Astrocyte of the spinal cord (primary cell): ENCODE measurements at regions not wholly inside any gene's neighbourhood (a gene's known extent, or its start where the extent isn't known, plus 50 kb on each side); places are given as distances from the start of the nearest gene placed in this dataset.
"Not testable (repeated sequence)": the region's sequence is repeated elsewhere in the genome, so short reads cannot be mapped to it uniquely, and the experiment has no call there.

Experiments used
- DNase-seq: peaks from one replicate; pipeline ENCODE4 v3.0.0; 2011; ENCODE audit warnings: low read depth, low spot score
- H3K4me3 ChIP-seq: 2 replicates; pipeline ENCODE4 v1.5.1; 2011; ENCODE audit warnings: low read depth, mild to moderate bottlenecking, low read length, moderate library complexity
- in situ Hi-C: cut with HindIII; loops from 2 replicates; pipeline ENCODE4 v1.10.0; 2017; ENCODE audit warnings: low sequenced_read_pairs
- TF ChIP-seq, protein P1 (sequence below): IDR thresholded peaks from 2 replicates; pipeline ENCODE4 v1.5.1; 2012; ENCODE audit warnings: low read depth, mild to moderate bottlenecking, low read length, inconsistent platforms

- no peak for DNase-seq
- TF ChIP-seq, protein P1, sequence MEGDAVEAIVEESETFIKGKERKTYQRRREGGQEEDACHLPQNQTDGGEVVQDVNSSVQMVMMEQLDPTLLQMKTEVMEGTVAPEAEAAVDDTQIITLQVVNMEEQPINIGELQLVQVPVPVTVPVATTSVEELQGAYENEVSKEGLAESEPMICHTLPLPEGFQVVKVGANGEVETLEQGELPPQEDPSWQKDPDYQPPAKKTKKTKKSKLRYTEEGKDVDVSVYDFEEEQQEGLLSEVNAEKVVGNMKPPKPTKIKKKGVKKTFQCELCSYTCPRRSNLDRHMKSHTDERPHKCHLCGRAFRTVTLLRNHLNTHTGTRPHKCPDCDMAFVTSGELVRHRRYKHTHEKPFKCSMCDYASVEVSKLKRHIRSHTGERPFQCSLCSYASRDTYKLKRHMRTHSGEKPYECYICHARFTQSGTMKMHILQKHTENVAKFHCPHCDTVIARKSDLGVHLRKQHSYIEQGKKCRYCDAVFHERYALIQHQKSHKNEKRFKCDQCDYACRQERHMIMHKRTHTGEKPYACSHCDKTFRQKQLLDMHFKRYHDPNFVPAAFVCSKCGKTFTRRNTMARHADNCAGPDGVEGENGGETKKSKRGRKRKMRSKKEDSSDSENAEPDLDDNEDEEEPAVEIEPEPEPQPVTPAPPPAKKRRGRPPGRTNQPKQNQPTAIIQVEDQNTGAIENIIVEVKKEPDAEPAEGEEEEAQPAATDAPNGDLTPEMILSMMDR = no peak
- in situ Hi-C loops = no loop called here
- H3K4me3 ChIP-seq = no peak overlapping the region
Observed at GRCh38 chr16:75810342-75810741, 84.1 kb upstream of the CPHXL start.

- in situ Hi-C loops = no loop called here
- H3K4me3 ChIP-seq = no peak overlapping the region
- TF ChIP-seq, protein P1 = no peak
- DNase-seq = no peak
Observed at GRCh38 chr16:75811020-75811634, 84.8 kb upstream of the CPHXL start.

GRCh38 chr16:75818491-75818890, 92.2 kb upstream of the CPHXL start:
- H3K4me3 ChIP-seq = no peak overlapping the region
- no peak for DNase-seq
- TF ChIP-seq, protein P1 = no peak
- in situ Hi-C loops = no loop called here

DNA sequence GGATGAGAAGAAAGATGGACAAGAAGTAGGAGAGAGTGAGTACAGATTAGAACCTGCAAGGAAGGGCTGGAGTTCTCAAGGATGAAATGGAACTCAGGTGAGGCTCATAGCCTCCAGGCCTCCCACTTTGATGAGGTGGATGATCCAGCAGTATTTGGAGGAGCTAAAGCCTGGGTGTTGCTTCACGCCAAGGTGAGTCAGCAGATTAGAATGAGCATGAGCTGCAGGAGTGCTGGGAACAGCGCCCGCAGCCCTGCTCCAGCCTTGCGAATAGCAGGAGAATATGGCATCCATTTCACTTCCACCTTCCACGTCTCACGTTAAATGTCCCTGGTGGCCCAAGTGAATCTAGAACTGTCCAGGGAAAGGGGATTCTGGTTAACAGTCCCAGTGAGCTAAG, 94.4 kb upstream of the CPHXL start:
- TF ChIP-seq, protein P1 = no peak
- in situ Hi-C loops = no loop called here
- no peak for DNase-seq
- no peak overlapping the region for H3K4me3 ChIP-seq

GRCh38 chr16:75821117-75821516, 94.8 kb upstream of the CPHXL start:
- TF ChIP-seq, protein P1 = no peak
- in situ Hi-C loops = no loop called here
- no peak for DNase-seq
- H3K4me3 ChIP-seq = no peak overlapping the region

GRCh38 chr16:75825750-75826149, 99.5 kb upstream of the CPHXL start:
- in situ Hi-C loops, H3K4me3 ChIP-seq, DNase-seq: not testable (repeated sequence)

GRCh38 chr16:75827372-75828038, 101.2 kb upstream of the CPHXL start:
- in situ Hi-C loops, H3K4me3 ChIP-seq, DNase-seq: not testable (repeated sequence)

DNA sequence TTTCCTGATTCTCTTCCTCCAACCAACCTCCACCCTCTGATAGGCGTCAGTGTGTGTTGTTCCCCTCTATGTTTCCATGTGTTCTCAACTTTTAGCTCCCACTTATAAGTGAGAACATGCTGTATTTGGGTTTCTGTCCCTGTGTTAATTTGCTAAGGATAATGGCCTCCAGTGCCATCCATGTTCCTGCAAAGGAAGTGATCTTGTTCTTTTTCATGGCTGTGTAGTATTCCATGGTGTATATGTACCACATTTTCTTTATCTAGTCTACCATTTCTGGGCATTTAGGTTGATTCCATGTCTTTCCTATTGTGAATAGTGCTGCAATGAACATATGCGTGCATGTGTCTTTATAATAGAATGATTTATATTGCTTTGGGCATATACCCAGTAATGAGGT, 107.1 kb upstream of the CPHXL start:
- in situ Hi-C loops, DNase-seq: not testable (repeated sequence)

More for the DNA sequence above, 107.1 kb upstream of the CPHXL start:
- not testable (repeated sequence) for H3K4me3 ChIP-seq
